ENCODE measurements at regions not wholly inside any gene's neighbourhood (a gene's known extent, or its start where the extent isn't known, plus 50 kb on each side); places are given as distances from the start of the nearest gene placed in this dataset.

DNA sequence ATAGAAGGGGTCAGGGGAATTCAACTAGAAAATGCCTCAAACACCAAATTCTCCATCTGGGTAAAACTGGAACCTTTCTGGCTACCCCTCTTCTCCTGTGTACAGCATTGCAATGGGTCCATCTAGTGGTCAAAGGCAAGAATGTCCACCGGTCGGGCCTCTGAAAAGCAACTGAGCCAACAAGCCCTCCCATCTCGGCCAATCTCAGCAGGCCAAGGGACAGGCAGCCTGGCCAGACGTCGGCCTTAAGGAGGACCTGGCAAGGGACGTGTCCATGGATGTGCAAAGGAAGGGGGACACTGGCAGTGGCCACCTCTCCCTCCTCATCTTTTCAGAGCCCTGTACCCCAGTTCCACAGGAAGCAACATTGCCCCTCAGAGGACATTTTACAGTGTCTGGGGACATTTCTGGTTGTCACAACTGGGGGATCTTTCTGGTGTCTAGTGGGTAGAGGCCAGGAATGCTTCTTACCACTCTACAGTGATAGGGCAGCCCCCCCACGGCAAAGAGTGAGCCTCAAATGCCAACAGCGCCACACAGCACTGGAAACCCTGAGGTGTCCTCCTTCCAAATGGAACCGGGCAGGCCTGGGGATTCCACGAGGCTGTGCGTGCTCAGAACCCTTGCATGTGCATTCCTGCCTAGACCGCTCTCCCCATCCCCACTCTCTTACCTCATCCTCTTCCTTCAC is 99.8 kb upstream of the FOXA2 start:
- TF ChIP-seq, protein P1, sequence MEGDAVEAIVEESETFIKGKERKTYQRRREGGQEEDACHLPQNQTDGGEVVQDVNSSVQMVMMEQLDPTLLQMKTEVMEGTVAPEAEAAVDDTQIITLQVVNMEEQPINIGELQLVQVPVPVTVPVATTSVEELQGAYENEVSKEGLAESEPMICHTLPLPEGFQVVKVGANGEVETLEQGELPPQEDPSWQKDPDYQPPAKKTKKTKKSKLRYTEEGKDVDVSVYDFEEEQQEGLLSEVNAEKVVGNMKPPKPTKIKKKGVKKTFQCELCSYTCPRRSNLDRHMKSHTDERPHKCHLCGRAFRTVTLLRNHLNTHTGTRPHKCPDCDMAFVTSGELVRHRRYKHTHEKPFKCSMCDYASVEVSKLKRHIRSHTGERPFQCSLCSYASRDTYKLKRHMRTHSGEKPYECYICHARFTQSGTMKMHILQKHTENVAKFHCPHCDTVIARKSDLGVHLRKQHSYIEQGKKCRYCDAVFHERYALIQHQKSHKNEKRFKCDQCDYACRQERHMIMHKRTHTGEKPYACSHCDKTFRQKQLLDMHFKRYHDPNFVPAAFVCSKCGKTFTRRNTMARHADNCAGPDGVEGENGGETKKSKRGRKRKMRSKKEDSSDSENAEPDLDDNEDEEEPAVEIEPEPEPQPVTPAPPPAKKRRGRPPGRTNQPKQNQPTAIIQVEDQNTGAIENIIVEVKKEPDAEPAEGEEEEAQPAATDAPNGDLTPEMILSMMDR (conservative IDR thresholded peaks at IDR 0.05; ENCODE audit: control insufficient read depth, insufficient read depth, low read depth, low read length) = peak; percentile 87
- no peak overlapping the region for H3K4me3 ChIP-seq (ENCODE audit: control insufficient read depth, low read depth, low read length)
- peak; percentile 68 for DNase-seq (ENCODE audit: low read depth)

GRCh38 chr20:22684763-22685443 is 100.5 kb upstream of the FOXA2 start:
- DNase-seq (ENCODE audit: low read depth) = peak; percentile 6
- TF ChIP-seq, protein P1 (conservative IDR thresholded peaks at IDR 0.05; ENCODE audit: control insufficient read depth, insufficient read depth, low read depth, low read length) = no peak
- H3K4me3 ChIP-seq (ENCODE audit: control insufficient read depth, low read depth, low read length) = no peak overlapping the region

DNA sequence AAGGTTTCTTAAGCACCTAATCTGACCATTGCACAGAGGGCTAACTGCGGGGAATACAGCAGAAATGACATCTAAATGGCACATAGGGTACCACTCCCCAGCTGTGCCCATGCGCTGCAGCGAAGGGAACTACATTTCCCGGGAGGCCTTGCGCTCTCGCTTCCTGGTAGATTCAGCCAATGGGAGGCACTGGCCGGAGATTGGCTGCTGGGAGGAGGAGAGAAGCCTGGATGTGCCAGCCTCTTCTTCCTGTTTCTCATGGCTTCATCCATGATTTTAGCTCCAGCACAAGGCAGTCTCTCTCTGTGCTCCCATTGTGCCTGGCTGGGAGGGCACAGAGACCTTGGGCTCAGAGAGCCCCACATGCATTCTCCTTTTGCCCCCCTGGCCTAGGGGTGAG is 101.7 kb upstream of the FOXA2 start:
- TF ChIP-seq, protein P1 (conservative IDR thresholded peaks at IDR 0.05; ENCODE audit: control insufficient read depth, insufficient read depth, low read depth, low read length) = no peak
- no peak overlapping the region for H3K4me3 ChIP-seq (ENCODE audit: control insufficient read depth, low read depth, low read length)
- DNase-seq (ENCODE audit: low read depth) = peak; percentile 59

DNA sequence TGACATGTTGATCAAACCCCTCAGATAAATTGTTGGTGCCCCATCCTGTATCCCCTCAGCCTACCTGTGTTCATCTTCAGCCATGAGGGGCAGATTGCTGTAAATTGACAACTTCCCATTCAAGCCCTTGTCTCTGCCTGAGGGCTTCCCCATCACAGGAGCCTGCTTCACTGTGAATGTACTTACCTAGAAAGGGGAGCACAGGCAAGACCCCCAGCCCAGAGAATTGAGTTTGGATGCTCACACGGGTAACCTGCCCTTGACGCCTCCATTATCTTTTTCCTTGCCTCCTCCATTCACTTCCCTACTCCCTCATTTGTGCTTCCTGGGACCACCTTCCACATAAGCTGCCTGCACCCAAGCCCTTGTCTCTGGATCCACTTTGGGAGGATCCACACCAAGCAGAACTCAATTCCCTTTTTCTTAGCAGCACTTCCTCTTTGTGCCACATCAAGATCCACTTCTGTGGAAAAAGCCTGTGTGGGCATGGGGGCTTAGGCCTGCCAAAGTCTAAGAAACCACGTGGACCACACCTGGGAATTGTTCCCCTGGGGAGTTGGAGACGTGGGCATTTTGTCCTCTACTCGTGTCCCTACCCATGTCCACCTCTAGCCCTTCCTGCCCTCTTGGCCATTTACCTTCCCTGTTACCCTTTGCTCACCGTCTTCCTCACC is 103.4 kb upstream of the FOXA2 start:
- no peak for DNase-seq (ENCODE audit: low read depth)
- TF ChIP-seq, protein P1 (conservative IDR thresholded peaks at IDR 0.05; ENCODE audit: control insufficient read depth, insufficient read depth, low read depth, low read length) = no peak
- H3K4me3 ChIP-seq (ENCODE audit: control insufficient read depth, low read depth, low read length) = no peak overlapping the region

DNA sequence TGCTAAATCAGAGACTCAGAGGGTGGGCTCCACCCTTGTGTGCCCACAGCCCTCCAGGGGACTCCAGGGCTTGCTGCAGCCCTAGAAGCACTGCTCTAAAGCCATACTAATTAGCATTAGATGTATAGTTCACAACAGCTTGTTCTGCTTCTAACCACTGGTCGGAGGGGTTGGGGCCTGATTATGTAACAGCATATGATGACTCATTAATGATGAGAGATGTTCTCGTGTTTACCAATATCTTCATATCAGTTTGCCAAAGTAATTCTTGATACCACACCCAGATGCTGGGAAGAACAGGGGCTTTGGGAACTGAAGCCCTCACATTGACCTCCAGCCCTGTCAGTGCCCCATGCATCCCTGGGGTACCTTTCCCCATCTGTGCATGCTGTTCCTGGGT is 104.1 kb upstream of the FOXA2 start:
- no peak overlapping the region for H3K4me3 ChIP-seq (ENCODE audit: control insufficient read depth, low read depth, low read length)
- DNase-seq (ENCODE audit: low read depth) = peak; percentile 14
- TF ChIP-seq, protein P1 (conservative IDR thresholded peaks at IDR 0.05; ENCODE audit: control insufficient read depth, insufficient read depth, low read depth, low read length) = no peak

- H3K4me3 ChIP-seq (ENCODE audit: control insufficient read depth, low read depth, low read length) = no peak overlapping the region
- TF ChIP-seq, protein P1 (conservative IDR thresholded peaks at IDR 0.05; ENCODE audit: control insufficient read depth, insufficient read depth, low read depth, low read length) = no peak
- DNase-seq (ENCODE audit: low read depth) = no peak
Observed at GRCh38 chr20:22689266-22689665, 104.9 kb upstream of the FOXA2 start.
